Hematopoietic multipotent progenitor cell treated with erythropoietin and hydrocortisone succinate and interleukin-3 and kit ligand, for 8 days (in vitro differentiated cells): ENCODE measurements at regions not wholly inside any gene's neighbourhood (a gene's known extent, or its start where the extent isn't known, plus 50 kb on each side); places are given as distances from the start of the nearest gene placed in this dataset.
A peak's percentile ranks its signal among the peaks of the same experiment; 100 is the strongest.

Experiments used
- DNase-seq: peaks from one replicate; pipeline ENCODE4 v3.0.0-alpha.2; 2015

DNA sequence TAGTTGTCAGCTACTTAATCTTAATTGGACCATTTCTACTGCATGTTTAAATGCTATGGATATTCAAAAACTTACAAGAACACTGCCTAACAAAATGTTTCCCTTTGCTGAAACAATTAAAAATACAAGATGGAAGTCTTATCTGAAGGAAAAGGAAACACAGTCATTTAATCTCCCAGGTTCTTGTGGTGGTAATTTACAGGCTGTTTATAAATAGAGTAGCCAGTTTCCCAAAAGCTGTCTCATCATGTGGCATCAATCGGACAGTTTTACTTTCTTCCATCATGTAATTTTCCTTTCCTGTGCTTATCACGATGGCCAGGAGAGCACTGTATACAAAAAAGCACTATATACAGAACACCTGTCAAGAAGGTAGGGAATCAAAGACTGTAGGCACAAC is 368.1 kb downstream of the ZEB2 start:
- peak; percentile 72 for DNase-seq

DNA sequence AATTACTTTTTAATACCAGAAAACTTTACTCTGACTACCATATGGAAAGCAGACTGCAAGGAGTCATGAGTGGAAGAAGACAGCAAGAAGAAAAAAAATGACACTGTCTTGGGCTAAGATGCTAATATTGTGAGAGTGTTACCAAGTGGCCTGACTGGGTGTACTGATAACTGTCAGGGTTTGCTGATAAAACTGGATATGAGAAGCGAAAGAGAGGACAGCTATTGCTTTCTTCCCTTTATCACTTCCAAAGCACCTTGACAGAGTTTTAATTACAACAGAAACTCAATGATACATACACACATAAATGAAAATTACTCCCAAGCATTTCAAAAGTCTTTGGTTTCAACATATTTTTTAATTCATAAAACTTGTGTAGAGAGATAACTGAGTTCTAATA is 368.5 kb downstream of the ZEB2 start:
- DNase-seq: peak; percentile 97

DNA sequence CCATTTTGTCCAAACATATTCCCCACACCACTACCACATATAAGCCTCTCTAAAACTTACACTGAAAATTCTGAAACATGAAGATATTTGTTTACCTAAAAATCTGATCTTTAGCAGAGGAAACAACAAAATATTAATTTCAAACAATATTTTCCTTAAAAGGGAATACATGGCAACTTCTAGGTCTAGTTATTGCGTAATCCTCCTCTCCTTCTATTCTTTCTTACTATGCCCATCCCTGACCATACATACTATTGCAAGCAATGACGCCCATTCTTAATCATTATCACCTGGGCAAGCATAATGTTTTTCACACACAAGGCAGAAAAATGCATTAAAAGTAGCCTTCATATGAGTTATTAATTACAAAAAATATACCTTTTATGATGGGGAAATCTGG is 372.6 kb downstream of the ZEB2 start:
- no peak for DNase-seq

DNA sequence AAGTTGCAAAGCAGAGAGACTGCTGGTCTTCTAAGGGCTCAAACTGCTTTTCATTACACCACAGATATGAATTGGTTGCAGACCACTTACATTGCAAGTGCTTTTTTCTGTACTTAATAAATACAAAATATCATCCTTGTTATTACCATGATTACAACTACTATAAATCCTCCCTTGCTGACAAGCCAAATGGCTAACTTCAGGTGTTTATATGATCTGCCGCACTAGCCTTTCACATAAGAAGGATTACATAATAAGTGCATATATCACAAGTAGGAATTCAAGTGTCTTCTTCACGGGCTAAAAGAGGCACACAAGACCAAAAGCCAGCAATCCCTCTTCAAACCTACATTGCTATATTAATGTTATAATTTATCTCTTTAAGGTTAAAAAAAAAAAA is 373.0 kb downstream of the ZEB2 start:
- DNase-seq: no peak

DNA sequence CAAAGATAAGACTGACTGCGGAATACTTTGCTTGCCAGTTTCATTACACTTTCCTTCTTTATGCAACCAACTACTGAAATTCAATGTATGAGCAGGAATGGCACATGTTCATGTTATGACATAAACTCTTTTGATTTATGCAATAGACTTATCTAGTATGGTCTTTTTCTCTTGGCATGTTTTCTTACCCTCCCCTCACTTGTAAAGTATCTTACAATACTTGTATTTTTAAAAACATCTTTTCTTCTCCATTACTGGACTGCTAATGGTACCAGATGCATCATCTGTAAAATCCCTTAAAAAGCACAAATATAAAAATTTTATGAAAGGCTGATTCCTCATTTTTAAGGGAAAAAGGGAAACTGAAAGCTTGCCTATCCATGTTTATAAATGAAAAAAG is 373.8 kb downstream of the ZEB2 start:
- no peak for DNase-seq

DNA sequence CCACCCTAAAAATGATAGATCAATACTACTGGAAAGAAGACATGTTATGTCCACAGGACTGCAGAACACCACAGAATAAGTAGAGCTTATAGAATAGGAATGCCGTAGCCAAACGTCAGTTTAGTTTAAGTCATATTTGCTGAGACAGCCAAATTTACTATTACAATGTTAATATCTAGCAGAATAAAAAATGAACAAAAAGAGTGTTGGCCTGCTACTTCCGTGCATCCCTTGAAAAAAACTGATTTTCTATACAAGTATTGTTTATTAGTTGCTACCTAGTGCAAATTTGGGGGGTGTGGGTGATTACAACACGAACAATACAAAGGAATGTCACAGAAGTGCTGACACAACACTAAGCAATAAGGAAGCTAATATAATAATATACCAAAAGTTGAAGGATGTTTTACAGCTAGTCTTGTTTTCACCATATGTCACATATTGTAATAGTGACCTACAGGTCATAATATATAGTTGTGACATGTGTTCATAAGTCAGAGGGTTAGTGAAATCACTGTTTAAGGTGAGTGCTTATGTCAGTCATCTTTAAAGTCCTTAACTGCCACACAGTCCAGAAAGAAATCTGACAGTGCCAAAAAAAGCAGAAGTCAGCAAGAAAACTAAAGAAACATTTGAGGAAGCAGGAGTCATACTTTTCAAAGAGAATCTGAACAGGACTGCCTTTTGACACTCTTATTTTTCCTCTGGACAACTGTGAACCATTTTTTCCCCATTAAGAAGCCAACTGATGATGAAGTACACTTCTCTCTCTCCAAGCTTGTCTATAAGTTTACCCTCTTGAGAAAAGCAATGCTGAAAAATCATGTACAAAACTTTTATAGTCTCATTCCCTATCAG is 376.4 kb downstream of the ZEB2 start:
- DNase-seq: no peak

DNA sequence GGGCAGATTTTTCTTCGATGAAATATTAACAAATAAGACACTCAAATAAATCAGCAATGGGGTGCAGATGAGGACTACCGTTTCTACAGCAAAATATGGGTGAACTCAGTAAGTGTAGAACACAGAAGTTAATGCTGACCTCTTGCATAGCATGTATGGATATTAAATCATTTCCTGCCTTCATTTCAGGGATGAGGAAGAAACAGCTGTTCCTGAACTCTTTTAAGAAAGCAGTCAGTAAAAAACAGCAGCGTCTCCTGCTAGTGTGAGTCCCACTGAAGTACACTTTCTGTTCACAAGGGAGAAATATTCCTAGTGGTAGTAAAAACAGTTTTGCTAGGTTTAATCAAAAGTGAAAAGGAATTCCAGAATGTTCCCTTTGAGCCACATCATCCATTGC is 379.0 kb downstream of the ZEB2 start:
- DNase-seq: no peak

DNA sequence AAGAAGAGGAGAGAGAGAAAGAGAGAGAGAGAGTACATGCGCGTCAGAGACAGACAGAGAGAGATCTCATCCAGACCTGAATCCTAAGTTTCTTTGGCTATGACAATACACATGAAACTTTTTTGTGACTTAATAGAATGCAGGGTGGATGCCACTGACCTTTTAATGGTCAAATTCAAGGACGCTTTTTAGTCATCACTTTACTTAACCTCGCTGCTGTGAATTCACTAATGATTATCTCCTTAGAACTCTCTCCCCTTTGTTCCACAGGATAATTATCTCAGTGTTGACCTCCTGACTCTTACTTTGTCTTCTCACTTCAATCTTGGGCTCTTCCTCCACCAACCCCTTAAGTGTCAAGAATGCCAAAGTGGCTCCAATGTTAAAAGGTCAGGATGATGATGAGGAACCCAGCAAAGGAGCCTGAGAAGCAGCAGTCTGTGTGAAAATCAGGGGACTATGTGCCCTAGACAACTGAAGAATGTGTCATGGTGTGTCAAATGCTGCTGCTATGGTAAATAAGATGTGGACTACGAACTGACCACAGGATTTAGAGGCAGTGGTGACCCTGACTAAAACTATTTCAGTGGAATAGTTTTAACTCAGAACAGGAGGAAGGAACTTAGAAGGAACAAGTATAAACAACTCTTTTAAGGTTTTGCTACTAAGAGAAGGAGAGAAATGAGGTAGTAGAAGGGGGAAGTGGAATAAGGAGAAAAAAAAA is 382.1 kb downstream of the ZEB2 start:
- no peak for DNase-seq

DNA sequence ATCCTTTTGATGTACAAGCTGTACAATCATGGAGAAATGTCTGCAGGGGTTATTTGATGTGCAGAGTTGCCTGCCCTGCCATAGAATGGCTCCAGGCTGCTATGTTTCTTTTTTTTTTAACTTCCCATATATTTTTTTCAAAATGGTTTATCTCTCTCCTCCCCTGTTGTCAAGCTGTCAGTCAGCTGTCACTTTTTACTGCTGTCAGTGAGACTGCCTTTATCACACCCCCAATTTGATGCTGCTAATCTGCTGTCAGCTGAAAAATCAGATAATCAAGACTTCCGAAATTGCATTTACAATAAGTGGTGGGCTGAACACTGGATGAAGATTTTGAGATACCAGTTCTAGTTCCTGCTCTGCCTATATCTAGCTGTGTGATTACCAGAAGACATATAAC is 382.6 kb downstream of the ZEB2 start:
- DNase-seq: no peak

DNA sequence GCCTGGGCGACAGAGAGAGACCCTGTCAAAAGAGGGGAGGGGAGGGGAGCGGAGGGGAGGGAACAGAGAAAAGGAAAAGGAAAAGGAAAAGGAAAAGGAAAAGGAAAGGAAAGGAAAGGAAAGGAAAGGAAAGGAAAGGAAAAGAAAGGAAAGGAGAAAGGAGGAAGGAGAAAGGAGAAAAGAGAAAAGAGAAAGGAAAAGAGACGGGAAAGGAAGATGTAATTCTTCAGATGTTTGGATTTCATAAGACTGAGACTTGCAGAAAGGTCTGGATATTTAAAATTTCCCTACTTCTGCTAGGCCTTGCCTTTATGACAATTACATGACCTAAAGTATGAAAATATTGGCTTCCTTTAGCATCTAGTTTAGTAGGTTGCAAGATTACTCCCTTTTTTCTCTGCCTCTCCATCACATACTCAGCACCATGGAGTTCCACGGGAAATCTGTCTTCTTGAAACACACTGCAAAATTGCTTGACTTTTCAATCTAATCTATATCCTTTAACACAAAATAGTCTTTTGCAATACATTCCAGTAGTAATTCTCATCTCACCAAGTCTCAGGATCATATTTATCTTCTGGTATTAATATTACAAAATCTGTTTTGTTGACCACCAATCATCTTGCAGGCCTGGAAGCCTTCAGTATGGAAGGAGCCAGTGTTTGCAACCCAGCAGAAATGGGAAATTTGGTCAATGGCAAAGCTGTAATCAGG is 383.5 kb downstream of the ZEB2 start:
- DNase-seq: no peak

DNA sequence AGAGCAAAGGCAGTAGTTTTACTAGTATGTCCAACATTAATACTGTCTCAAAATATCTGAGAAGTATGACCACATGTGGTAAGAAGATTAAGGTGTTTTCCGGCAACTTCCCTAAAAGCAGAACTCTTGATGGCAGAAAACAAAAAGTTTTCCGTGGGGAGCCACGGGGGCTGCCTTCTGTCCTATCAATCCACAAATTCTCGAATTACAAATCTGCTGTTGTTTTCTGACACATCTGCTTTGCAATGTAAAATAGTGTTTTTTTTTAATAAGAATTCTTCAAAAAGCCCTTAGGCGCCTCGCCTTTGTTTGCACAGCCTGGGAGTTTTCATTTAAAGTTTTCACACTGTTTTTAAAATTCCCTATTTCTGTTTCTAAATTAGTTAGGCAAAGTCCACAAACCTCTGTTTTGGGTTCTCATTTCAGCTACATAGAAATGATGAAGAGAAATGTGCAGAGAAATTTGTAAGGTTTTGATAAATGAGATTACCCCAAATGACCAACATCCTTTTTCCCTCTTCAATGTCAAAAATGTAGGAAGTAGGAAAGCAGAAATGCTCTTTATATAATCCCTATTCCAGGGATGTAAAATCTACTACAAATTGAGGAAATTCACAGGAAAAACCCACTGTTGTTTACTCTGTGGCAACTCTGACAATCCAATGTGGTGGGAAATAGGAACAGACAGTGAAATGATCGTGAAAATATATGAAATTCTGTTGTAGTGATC is 385.8 kb downstream of the ZEB2 start:
- DNase-seq: peak; percentile 53

DNA sequence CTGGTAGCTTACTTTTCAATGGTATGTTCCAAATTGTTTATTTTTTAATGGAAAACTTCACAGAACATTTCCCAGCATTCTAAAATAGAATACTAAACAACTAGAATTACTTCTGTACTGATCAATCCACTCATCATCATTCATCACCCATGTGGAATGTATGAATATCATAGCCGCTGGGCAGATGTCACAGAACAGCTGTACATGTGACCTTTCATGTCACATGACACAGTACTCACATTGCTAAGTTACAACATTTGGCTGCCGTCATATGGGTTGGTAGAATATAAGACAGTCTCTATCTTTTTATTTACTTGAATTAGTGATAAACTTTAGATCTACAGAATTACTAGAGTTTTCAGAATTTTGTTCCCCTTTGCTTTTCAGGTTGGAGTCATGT is 387.6 kb downstream of the ZEB2 start:
- no peak for DNase-seq

DNA sequence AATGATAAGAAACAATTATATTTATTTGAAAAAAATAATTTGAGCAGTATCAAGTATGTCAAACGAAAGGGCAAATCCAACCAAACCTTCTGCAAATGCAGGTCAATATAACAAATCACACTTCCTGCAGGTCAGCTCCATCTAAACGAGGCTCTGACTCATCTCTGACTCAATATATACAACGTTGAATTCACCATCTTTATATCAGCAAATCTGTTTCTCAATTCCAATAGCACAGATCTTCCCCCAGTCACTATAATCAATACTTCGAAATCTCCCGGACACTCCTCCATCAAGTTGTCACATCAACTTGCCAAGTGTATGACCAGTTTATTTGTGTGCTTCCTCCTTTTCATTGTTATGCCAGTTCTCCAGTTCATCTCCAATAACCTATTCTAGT is 388.9 kb downstream of the ZEB2 start:
- DNase-seq: no peak

DNA sequence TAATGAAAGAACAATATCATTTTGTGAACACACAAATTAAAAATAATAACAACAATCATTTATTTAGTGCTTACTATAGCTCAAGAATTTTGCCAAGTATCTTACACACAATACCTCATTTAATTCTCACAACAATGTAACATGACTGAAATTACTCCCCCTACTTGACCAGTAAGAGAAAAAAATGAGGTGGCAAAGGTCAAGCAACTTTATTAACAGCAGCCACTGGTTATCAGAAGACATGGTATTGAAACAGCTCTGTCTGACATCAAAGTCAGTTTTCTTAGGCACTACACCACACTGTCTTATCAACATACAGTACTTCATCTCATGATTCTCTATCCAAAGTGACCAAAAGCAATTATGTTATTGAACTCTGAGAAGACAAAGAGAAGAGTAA is 389.4 kb downstream of the ZEB2 start:
- no peak for DNase-seq

DNA sequence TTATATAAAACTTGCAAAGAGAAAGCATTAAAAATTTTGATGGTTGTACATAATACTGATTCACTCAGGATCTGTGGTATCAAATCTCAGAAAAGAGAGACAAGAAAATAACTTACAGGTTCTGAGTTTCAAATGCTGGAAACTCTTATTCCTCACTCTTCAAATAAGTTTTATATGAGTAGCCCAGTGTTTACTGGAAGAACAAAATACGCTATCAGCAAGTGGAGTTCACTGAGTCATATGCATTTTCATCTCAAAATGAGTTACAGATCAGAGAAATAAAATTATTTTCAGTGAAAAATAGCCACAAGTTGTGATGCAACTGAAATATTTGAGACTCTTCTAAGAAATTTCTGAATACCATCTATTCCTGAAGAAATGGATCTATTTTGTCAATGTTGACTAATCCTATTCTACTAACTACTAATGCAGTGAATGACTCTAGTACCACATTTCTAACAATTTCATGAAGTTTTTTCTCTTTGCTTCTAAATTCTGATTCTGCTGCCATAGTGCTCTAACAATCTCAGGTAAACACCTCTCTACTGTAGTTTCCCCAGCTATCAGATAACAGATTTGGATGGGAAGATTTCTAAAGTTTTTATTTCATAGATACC is 391.7 kb downstream of the ZEB2 start:
- DNase-seq: no peak

DNA sequence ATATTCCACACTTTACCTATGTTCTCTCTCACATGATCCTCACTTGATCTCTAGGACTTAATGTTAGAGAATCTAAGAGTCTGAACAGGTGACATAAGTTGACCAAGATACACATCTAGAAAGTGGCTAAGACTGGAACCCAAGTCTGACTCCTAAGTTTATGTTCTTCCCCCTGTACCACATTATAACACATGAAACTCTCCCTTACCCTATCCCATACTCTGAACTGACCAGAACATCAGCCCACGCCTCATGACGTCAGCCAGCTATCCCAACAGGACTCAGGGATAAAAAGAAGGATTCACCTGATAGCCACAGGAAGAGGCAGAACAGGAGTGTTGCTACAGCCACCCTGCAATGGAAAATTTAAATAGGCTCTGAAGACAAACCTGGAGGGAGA is 392.2 kb downstream of the ZEB2 start:
- no peak for DNase-seq

DNA sequence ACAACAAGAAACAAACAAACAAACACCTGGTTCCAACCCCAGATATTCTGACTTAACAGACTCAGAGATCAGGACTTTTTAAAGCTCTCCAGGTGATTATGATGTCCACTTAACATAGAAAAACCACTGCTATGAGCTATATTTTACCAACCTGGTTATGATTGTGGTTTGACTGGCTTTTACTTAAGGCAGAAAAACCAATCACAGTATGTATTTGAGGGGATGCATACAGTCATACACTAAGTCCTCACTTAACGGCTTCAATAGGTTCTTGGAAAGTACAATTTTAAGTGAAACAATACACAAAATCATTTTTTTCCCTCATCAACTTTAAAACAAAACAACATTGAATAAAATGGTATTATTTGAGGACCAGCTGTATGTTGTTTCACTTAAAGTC is 393.6 kb downstream of the ZEB2 start:
- DNase-seq: no peak

DNA sequence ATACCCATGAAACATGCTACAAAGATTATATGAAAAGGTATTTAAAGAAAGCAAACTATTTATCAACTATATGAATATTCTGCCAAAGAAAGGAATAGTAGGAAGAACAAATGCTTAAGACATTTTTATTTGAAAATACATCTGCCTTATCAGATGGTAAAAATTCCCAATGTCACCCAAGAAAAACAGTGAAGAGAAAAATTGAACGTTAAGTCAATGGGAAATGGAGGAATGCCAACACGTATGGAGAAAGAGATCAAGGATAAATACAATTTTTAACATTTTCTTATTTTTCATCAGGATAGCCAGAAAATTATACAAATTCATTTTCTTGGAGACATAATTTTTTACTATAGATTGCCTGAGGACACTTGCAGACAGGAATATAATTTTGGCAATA is 394.2 kb downstream of the ZEB2 start:
- DNase-seq: no peak

DNA sequence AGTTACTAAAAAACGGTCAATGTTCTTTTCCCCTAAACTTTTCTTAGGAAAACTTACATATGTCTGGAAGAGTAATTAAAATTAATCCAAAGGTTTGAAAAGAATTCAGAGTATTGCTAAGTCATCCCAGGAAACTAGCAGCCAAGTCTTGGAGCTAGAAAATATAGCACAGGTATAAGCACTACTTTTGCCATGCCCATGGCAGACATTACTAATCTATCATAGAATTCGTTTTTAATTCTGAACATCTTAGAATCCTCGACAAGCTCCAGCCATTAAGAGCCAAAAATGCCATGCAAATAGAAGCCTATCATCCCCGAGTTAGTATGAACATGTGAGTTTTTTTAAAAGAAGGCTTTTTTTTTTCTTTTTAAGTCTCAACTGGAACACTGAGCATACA is 395.0 kb downstream of the ZEB2 start:
- no peak for DNase-seq

DNA sequence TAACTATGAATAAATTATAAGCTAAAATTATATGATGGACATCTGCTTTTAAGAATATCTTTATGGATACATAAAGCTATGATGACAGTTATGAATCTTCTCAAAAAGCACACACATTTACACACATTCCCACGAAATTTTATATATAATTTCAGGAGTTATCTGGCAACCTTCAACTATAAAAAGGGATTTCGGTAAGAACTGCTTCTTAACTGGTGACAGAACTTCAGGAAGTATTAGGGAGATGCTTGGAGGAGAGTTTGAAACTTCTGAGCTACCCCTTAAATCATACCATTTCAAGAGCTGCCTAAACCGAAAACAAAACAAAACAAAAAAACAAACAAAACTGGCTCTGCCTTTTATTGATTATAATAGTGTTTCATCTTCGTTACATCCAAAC is 399.4 kb downstream of the ZEB2 start:
- DNase-seq: no peak

DNA sequence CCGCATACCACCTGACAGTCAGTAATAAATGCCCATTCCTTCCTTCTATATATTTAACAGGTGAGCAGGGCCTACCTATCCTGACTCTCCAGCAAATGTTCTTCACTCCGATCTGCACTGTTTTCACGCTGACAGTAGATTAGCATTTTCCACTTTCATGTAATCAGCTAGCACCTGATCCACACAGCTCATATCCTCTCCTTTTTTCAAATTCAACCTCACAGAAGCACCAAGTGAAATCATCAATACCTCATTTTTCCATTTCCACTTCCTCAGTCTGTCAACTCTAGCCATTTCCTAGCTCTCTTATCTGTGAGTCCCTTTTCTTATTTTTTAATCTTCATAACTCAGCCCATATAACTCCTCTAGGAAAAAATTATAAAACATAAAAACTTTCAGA is 402.8 kb downstream of the ZEB2 start:
- no peak for DNase-seq

DNA sequence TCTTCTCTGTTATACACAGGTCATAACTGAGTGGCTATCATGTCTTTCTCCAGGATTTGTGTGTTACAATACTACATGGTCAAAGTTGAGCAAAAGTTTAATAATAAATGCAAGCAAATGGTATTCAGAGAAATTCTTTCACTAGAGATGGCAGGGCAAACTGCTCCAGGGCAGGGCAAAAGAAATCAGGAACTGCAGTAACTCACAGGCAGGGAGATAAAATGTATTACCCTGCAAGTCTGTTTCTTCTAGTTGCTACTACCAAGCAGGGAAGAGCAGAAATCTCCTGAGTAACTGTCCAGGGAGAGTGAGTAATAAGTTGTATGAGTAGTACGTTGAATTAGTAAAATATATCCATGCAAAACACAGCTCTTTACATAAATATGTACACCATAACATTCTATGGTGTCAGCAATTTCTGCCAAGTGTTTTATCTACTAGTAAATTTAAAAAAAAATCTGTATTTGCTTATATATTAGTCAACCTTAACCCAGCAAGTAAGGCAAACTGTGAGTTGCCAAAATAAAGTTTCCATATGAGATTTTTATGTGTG is 404.1 kb downstream of the ZEB2 start:
- no peak for DNase-seq

DNA sequence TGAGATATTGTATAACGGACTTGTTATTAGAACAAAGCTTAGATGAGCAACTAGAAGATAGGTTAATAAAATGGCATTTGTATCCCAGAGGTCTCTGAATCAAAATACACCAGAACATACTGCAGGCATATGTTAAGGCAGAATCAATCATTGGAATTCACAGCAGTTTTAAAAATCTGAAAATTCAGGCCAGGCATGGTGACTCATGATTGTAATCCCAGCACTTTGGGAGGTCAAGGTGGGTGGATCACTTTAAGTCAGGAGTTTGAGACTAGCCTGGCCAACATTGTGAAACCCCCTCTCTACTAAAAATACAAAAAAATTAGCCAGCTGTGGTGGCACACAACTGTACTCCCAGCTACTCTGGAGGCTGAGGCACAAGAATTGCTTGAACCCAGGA is 405.2 kb downstream of the ZEB2 start:
- no peak for DNase-seq
